ENCODE measurements at regions not wholly inside any gene's neighbourhood (a gene's known extent, or its start where the extent isn't known, plus 50 kb on each side); places are given as distances from the start of the nearest gene placed in this dataset.

GRCh38 chr3:178096955-178097354 lies 439.3 kb upstream of the KCNMB2 start (continued):
- TF ChIP-seq SRF (IDR thresholded peaks at IDR 0.05; ENCODE audit: low read depth, low read length), result no peak
- no peak for TF ChIP-seq YY1 (IDR thresholded peaks at IDR 0.05; ENCODE audit: low read depth, low read length)
- TF ChIP-seq TAF1 (IDR thresholded peaks at IDR 0.05; ENCODE audit: low read depth, low read length), result no peak
- no peak for TF ChIP-seq POLR2A (IDR thresholded peaks at IDR 0.05; ENCODE audit: control extremely low read depth in 1 of 2, low read depth in 2 of 2, low read length in 2 of 2)
